IPS DF 4.7 (cell line): ENCODE measurements at regions not wholly inside any gene's neighbourhood (a gene's known extent, or its start where the extent isn't known, plus 50 kb on each side); places are given as distances from the start of the nearest gene placed in this dataset.

ENCODE experiments used
- DNase-seq: peaks from one replicate; pipeline ENCODE4 v3.0.0-alpha.2; 2013; ENCODE audit warnings: low spot score; ENCODE audit errors: extremely low read depth

- no peak for DNase-seq
These were observed 96.8 kb upstream of the ATXN1 start for GRCh38 chr6:16857969-16858592.

GRCh38 chr6:16855460-16855859, 94.2 kb upstream of the ATXN1 start:
- DNase-seq: no peak

- no peak for DNase-seq
These were observed 93.7 kb upstream of the ATXN1 start for GRCh38 chr6:16854986-16855385.

GRCh38 chr6:16852671-16853070, 91.4 kb upstream of the ATXN1 start:
- DNase-seq: no peak

- no peak for DNase-seq
These were observed 90.5 kb upstream of the ATXN1 start for GRCh38 chr6:16851758-16852157.

- no peak for DNase-seq
These were observed 89.8 kb upstream of the ATXN1 start for GRCh38 chr6:16851044-16851540.

GRCh38 chr6:16850681-16851026, 89.4 kb upstream of the ATXN1 start:
- no peak for DNase-seq

- no peak for DNase-seq
These were observed 88.9 kb upstream of the ATXN1 start for GRCh38 chr6:16849988-16850680.

- DNase-seq: no peak
These were observed 88.2 kb upstream of the ATXN1 start for GRCh38 chr6:16849280-16849987.

- DNase-seq: no peak
These were observed 85.1 kb upstream of the ATXN1 start for GRCh38 chr6:16846399-16846778.

- DNase-seq: no peak
These were observed 82.9 kb upstream of the ATXN1 start for GRCh38 chr6:16844183-16844582.

GRCh38 chr6:16842676-16843075, 81.4 kb upstream of the ATXN1 start:
- no peak for DNase-seq

GRCh38 chr6:16841241-16841640, 80.0 kb upstream of the ATXN1 start:
- no peak for DNase-seq

GRCh38 chr6:16840725-16841124, 79.5 kb upstream of the ATXN1 start:
- DNase-seq: no peak

GRCh38 chr6:16840291-16840690, 79.0 kb upstream of the ATXN1 start:
- DNase-seq: no peak

- DNase-seq: no peak
These were observed 78.4 kb upstream of the ATXN1 start for GRCh38 chr6:16839631-16840179.

GRCh38 chr6:16837217-16837972, 76.1 kb upstream of the ATXN1 start:
- no peak for DNase-seq

GRCh38 chr6:16836144-16836981, 75.1 kb upstream of the ATXN1 start:
- no peak for DNase-seq

GRCh38 chr6:16834242-16834641, 73.0 kb upstream of the ATXN1 start:
- no peak for DNase-seq

GRCh38 chr6:16832721-16833120, 71.5 kb upstream of the ATXN1 start:
- no peak for DNase-seq
